ENCODE measurements at regions not wholly inside any gene's neighbourhood (a gene's known extent, or its start where the extent isn't known, plus 50 kb on each side); places are given as distances from the start of the nearest gene placed in this dataset.

DNA sequence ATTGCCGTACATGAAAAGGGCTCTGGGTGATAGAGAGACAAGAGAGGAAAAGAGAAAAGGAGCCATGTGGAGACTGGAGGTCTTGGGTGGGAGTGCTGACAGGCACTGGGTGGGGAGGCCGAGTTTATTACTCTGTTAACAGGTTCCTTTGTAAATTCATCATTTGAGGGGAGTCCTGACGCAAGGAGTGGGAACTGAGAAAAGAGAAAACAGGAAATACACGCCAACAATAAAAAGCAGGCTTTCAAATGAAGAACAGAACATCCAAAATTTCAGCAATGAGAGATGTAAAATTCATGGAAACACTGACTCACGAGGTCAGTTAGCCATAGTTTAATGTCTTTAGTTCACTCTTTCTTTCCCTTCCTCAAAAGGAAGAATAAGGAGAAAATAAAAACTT lies 342.8 kb downstream of the TMEM167A start:
- TF ChIP-seq, protein P1, sequence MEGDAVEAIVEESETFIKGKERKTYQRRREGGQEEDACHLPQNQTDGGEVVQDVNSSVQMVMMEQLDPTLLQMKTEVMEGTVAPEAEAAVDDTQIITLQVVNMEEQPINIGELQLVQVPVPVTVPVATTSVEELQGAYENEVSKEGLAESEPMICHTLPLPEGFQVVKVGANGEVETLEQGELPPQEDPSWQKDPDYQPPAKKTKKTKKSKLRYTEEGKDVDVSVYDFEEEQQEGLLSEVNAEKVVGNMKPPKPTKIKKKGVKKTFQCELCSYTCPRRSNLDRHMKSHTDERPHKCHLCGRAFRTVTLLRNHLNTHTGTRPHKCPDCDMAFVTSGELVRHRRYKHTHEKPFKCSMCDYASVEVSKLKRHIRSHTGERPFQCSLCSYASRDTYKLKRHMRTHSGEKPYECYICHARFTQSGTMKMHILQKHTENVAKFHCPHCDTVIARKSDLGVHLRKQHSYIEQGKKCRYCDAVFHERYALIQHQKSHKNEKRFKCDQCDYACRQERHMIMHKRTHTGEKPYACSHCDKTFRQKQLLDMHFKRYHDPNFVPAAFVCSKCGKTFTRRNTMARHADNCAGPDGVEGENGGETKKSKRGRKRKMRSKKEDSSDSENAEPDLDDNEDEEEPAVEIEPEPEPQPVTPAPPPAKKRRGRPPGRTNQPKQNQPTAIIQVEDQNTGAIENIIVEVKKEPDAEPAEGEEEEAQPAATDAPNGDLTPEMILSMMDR (IDR thresholded peaks at IDR 0.05; ENCODE audit: borderline replicate concordance, insufficient read depth, low read depth, low read length), result no peak
- H3K4me3 ChIP-seq (ENCODE audit: low read depth, low read length), result no peak overlapping the region

DNA sequence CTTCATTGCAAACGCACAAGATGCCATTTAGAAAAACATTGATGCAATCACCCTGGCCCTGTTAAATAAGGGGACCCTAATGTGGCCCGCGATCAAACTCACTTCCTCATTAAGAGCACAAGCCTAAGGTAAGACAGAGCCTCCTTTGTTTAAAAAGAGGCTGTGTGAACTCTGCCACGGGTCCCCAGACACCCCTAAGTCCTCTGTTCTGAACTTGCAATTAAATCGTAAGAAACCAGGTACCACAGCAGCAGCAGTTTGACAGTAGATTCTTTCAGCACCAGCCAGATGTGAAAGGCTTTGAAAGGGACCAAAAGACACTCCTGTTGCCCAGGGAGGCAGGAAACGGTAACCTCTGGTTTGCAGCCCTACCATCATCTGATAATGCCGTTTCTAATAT lies 346.3 kb downstream of the TMEM167A start:
- no peak overlapping the region for H3K4me3 ChIP-seq (ENCODE audit: low read depth, low read length)
- TF ChIP-seq, protein P1 (IDR thresholded peaks at IDR 0.05; ENCODE audit: borderline replicate concordance, insufficient read depth, low read depth, low read length), result no peak

DNA sequence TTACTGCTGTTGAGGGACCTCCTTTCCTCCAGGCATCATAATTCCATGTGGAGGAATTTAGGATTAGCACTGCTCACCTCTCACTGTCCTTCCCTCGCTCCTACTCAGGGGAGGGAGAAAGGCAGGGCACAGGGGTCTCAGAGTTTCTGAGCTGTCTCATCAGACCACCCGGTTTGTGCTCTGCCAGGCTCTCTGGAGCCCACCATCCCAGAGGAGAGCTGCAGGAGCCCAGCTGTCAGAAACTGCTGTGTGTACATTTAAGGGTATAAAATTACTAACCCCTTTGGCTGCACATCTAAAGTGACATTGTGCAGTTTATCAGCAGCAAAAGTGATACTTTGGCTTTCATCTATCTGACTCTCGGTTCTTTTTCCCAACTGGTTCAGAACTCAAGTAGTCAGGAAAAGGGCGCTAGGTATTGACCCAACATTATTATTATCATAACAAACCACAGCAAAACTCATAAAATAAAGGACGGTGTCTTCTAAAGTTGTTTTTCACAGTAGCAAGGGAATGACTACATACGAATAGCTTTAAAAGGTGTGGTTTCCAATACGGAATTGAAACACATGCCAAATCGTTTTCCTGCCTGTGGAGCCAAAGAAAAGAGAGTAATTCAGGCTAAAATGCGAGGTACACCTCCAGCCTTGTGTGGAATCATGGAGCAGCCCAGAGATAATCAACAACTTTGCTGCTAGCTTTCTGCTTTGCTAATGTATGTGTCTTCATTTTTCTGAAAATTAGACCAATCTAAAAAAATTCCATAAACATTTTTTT lies 348.1 kb downstream of the TMEM167A start:
- TF ChIP-seq, protein P1 (IDR thresholded peaks at IDR 0.05; ENCODE audit: borderline replicate concordance, insufficient read depth, low read depth, low read length), result no peak
- no peak overlapping the region for H3K4me3 ChIP-seq (ENCODE audit: low read depth, low read length)

DNA sequence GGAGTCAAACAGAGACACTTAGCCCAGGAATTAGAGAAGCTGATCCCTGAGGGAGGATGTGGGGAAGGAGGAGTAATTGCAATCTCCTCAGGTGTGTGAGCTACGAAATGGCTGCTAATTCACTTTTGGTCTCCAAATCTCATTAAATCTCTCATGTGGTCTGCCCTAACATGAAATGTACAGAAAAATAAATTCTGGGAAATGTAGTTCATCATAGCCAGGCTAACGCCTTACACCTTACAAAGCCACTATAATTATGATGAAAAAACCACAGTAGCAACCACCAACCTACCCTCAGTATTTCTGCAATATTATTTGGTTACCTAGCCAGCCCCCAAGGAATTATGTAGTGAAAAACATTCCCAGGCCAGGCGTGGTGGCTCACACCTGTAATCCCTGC lies 354.0 kb downstream of the TMEM167A start:
- TF ChIP-seq, protein P1 (IDR thresholded peaks at IDR 0.05; ENCODE audit: borderline replicate concordance, insufficient read depth, low read depth, low read length), result no peak
- H3K4me3 ChIP-seq (ENCODE audit: low read depth, low read length), result no peak overlapping the region

- H3K4me3 ChIP-seq (ENCODE audit: low read depth, low read length), result no peak overlapping the region
- TF ChIP-seq, protein P1 (IDR thresholded peaks at IDR 0.05; ENCODE audit: borderline replicate concordance, insufficient read depth, low read depth, low read length), result no peak
These were observed 356.1 kb downstream of the TMEM167A start for GRCh38 chr5:82721087-82721410.

DNA sequence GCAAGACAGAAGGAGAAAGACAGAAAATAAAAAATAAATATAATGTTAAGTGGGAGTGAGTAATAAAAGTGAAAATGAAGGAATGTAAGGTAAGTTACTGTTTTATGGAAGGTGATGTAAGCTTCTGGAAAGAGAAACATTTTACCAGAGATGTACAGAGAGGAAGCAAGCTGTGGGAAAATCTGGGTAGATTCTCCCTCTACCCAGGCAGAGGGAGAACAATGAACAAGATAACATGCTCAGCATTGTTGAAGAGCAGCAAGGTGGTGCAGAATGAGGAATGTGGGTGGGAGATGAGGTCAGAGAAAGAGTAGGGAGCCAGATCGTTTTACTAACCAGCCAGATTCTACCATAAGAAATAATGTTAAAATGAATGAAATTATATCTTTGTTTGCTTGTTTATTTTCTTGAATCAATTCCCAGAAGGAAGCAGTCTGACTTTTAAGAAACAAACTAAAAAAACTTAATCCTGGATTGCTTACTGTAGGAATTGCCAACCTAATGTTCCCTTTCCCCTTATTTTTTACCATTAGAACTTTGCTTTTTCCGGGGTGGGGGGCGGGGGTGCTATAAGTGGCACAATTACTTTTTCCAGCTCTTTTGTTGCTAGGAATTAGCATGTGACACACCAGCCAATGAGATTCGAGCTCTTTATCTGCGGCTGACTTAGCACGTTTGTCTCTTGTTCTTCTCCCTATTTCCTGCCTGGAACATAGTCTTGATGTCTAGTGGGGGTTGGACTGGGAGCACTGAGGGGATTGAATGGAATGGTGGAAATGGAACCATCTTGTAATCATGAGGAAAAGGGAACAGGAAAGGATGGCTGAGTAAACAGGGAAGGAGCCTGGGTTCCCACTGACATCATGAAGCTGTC lies 356.7 kb downstream of the TMEM167A start:
- no peak overlapping the region for H3K4me3 ChIP-seq (ENCODE audit: low read depth, low read length)
- TF ChIP-seq, protein P1 (IDR thresholded peaks at IDR 0.05; ENCODE audit: borderline replicate concordance, insufficient read depth, low read depth, low read length), result no peak

Data from GM12875 (cell line).